ENCODE measurements at regions not wholly inside any gene's neighbourhood (a gene's known extent, or its start where the extent isn't known, plus 50 kb on each side); places are given as distances from the start of the nearest gene placed in this dataset.

DNA sequence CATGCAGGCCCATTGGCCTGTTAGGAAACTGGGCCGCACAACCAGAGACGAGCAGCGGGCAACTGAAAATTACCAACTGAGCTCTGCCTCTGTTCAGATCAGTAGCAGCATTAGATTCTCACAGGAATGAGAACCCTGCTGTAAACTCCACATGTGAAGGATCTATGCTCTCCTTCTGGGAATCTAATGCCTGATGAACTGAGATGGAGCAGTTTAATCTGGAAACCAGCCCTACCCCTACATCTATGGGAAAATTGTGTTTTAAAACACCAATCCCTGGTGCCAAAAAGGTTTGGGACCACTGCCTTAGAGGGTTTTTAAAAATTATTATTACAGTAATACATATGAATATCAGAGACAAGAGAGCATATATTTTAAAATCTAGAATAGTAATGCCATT, 1144.5 kb downstream of the FSCB start:
- TF ChIP-seq CTCF (conservative IDR thresholded peaks at IDR 0.05; ENCODE audit: low read depth, low read length), result no peak
- TF ChIP-seq EZH2 (IDR thresholded peaks at IDR 0.05; ENCODE audit: low read length, unreplicated experiment), result no peak
- TF ChIP-seq EZH2phosphoT487 (IDR thresholded peaks at IDR 0.05; ENCODE audit: borderline replicate concordance, low read length), result no peak

Measured in PC-3 (cell line).